GM21447 (cell line): ENCODE measurements at regions not wholly inside any gene's neighbourhood (a gene's known extent, or its start where the extent isn't known, plus 50 kb on each side); places are given as distances from the start of the nearest gene placed in this dataset.
"Not testable (repeated sequence)": the region's sequence is repeated elsewhere in the genome, so short reads cannot be mapped to it uniquely, and the experiment has no call there.

ENCODE experiments used
- ATAC-seq: cut with Tn5 transposase; IDR thresholded peaks from one replicate; pipeline ENCODE4 v1.9.1; 2021; ENCODE audit not compliant: unreplicated experiment

GRCh38 chr7:150098592-150098991 is 224.6 kb upstream of the LRRC61 start:
- not testable (repeated sequence) for ATAC-seq

- not testable (repeated sequence) for ATAC-seq
These were observed 221.9 kb upstream of the LRRC61 start for GRCh38 chr7:150101282-150101681.

GRCh38 chr7:150107283-150107682 is 215.9 kb upstream of the LRRC61 start:
- ATAC-seq, result not testable (repeated sequence)

- ATAC-seq, result not testable (repeated sequence)
These were observed 212.8 kb upstream of the LRRC61 start for GRCh38 chr7:150110375-150110820.

GRCh38 chr7:150110882-150111281 is 212.3 kb upstream of the LRRC61 start:
- not testable (repeated sequence) for ATAC-seq

- ATAC-seq, result not testable (repeated sequence)
These were observed 211.6 kb upstream of the LRRC61 start for GRCh38 chr7:150111373-150112139.

GRCh38 chr7:150113301-150113700 is 209.9 kb upstream of the LRRC61 start:
- not testable (repeated sequence) for ATAC-seq

- not testable (repeated sequence) for ATAC-seq
These were observed 208.6 kb upstream of the LRRC61 start for GRCh38 chr7:150114591-150114990.

GRCh38 chr7:150119966-150120365 is 203.2 kb upstream of the LRRC61 start:
- not testable (repeated sequence) for ATAC-seq

- not testable (repeated sequence) for ATAC-seq
These were observed 197.3 kb upstream of the LRRC61 start for GRCh38 chr7:150125831-150126230.

GRCh38 chr7:150134451-150134850 is 188.7 kb upstream of the LRRC61 start:
- ATAC-seq, result not testable (repeated sequence)

GRCh38 chr7:150135620-150136190 is 187.4 kb upstream of the LRRC61 start:
- ATAC-seq, result not testable (repeated sequence)

- ATAC-seq, result not testable (repeated sequence)
These were observed 183.3 kb upstream of the LRRC61 start for GRCh38 chr7:150139840-150140239.

- ATAC-seq, result not testable (repeated sequence)
These were observed 181.4 kb upstream of the LRRC61 start for GRCh38 chr7:150141525-150142345.

GRCh38 chr7:150146124-150146523 is 177.0 kb upstream of the LRRC61 start:
- ATAC-seq, result not testable (repeated sequence)

GRCh38 chr7:150147524-150147923 is 175.6 kb upstream of the LRRC61 start:
- ATAC-seq, result not testable (repeated sequence)

- ATAC-seq, result not testable (repeated sequence)
These were observed 167.1 kb upstream of the LRRC61 start for GRCh38 chr7:150156015-150156414.

- ATAC-seq, result not testable (repeated sequence)
These were observed 164.5 kb upstream of the LRRC61 start for GRCh38 chr7:150158696-150159095.

- ATAC-seq, result not testable (repeated sequence)
These were observed 153.6 kb upstream of the LRRC61 start for GRCh38 chr7:150169515-150169914.

- ATAC-seq, result not testable (repeated sequence)
These were observed 153.1 kb upstream of the LRRC61 start for GRCh38 chr7:150169943-150170490.

GRCh38 chr7:150183602-150184001 is 139.6 kb upstream of the LRRC61 start:
- ATAC-seq, result not testable (repeated sequence)
